Liver (tissue), 3 donors: ENCODE measurements at regions not wholly inside any gene's neighbourhood (a gene's known extent, or its start where the extent isn't known, plus 50 kb on each side); places are given as distances from the start of the nearest gene placed in this dataset.

ENCODE experiments used
- EGR1 ChIP-seq, 2 donors: IDR thresholded peaks; 2 replicates each; pipeline ENCODE4 v1.6.1; 2016 to 2018; ENCODE audit warnings: antibody characterized with exemption in 2 of 2, low read depth in 2 of 2
- FOXA2 ChIP-seq: IDR thresholded peaks from 2 replicates; pipeline ENCODE4 v1.6.1; 2016; ENCODE audit warnings: antibody characterized with exemption
- GABPA ChIP-seq, 2 donors: IDR thresholded peaks in 1 of 2; conservative IDR thresholded peaks in 1 of 2; 2 replicates each; pipeline ENCODE4 v1.6.1; 2016; ENCODE audit warnings: antibody characterized with exemption in 2 of 2, mild to moderate bottlenecking in 1 of 2, moderate library complexity in 1 of 2
- NR2F2 ChIP-seq: IDR thresholded peaks from 2 replicates; pipeline ENCODE4 v1.6.1; 2016; ENCODE audit warnings: antibody characterized with exemption
- TAF1 ChIP-seq: conservative IDR thresholded peaks from 2 replicates; pipeline ENCODE4 v1.6.1; 2016; ENCODE audit warnings: antibody characterized with exemption, mild to moderate bottlenecking
- YY1 ChIP-seq: IDR thresholded peaks from 2 replicates; pipeline ENCODE4 v1.6.1; 2016; ENCODE audit warnings: antibody characterized with exemption, mild to moderate bottlenecking
- TF ChIP-seq, protein P1 (sequence below): fragments of 150-350 bp; IDR thresholded peaks from 2 replicates; pipeline ENCODE4 v1.5.1; 2017; ENCODE audit warnings: improper control_type of control experiment, low read depth, low read length; ENCODE audit not compliant: missing input control
- TF ChIP-seq, protein P2 (sequence below): IDR thresholded peaks from 2 replicates; pipeline ENCODE4 v1.6.1; 2016; ENCODE audit warnings: antibody characterized with exemption
- donor health status: healthy.
- donor health status: healthy.

DNA sequence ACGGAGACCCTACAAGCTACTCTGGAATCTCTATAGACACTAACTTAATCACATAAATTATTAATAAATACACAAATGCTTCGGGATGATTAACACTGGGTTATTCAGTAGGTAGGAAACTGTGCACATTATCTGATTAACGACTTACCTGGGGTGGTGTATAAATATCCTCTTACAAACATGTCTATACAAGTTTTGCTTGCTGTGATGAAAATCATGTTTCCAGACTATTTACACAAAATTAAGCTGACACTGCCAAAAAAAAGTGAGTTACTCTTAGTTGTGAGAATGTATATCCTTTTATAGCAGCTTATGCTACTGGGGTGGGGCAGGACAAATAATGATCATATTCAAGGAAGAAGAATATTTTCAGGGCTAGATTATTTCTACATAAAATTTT, 314.6 kb downstream of the C7orf25 start:
- TF ChIP-seq, protein P1, sequence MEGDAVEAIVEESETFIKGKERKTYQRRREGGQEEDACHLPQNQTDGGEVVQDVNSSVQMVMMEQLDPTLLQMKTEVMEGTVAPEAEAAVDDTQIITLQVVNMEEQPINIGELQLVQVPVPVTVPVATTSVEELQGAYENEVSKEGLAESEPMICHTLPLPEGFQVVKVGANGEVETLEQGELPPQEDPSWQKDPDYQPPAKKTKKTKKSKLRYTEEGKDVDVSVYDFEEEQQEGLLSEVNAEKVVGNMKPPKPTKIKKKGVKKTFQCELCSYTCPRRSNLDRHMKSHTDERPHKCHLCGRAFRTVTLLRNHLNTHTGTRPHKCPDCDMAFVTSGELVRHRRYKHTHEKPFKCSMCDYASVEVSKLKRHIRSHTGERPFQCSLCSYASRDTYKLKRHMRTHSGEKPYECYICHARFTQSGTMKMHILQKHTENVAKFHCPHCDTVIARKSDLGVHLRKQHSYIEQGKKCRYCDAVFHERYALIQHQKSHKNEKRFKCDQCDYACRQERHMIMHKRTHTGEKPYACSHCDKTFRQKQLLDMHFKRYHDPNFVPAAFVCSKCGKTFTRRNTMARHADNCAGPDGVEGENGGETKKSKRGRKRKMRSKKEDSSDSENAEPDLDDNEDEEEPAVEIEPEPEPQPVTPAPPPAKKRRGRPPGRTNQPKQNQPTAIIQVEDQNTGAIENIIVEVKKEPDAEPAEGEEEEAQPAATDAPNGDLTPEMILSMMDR = no peak
- TF ChIP-seq TAF1 = no peak
- TF ChIP-seq FOXA2 = no peak
- TF ChIP-seq, protein P2, sequence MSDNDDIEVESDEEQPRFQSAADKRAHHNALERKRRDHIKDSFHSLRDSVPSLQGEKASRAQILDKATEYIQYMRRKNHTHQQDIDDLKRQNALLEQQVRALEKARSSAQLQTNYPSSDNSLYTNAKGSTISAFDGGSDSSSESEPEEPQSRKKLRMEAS = no peak
- no peak for TF ChIP-seq NR2F2
- TF ChIP-seq YY1 = no peak
- no peak for TF ChIP-seq EGR1 (IDR thresholded peaks at IDR 0.05; ENCODE audit: low read depth in 2 of 2)
- TF ChIP-seq GABPA (IDR thresholded peaks at IDR 0.05 in 1 of 2, conservative IDR thresholded peaks at IDR 0.05 in 1 of 2) = no peak
